GM19238 (cell line): ENCODE measurements at regions not wholly inside any gene's neighbourhood (a gene's known extent, or its start where the extent isn't known, plus 50 kb on each side); places are given as distances from the start of the nearest gene placed in this dataset.

ENCODE experiments used
- DNase-seq: peaks from one replicate; pipeline ENCODE4 v3.0.0; 2011; ENCODE audit warnings: low spot score; ENCODE audit not compliant: insufficient read length

DNA sequence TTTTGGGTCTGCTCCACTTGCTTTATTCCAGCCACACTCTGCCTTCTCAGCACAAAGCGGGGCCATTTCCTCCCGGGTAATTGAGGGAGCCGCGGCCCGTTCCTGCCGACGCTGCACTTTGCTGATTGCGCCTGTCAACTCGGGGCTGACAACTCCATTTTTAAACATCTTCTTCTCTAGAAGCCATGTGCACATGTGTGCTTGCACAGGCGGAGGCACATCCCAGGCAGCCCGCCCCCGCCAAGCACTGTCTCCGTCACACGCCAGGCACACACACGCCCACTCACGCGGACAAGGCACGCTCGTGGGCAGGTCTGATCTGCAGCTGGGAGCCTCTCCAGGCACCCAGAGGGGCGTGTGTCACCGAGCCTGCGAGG lies 63.2 kb downstream of the ENGASE start:
- no peak for DNase-seq

DNA sequence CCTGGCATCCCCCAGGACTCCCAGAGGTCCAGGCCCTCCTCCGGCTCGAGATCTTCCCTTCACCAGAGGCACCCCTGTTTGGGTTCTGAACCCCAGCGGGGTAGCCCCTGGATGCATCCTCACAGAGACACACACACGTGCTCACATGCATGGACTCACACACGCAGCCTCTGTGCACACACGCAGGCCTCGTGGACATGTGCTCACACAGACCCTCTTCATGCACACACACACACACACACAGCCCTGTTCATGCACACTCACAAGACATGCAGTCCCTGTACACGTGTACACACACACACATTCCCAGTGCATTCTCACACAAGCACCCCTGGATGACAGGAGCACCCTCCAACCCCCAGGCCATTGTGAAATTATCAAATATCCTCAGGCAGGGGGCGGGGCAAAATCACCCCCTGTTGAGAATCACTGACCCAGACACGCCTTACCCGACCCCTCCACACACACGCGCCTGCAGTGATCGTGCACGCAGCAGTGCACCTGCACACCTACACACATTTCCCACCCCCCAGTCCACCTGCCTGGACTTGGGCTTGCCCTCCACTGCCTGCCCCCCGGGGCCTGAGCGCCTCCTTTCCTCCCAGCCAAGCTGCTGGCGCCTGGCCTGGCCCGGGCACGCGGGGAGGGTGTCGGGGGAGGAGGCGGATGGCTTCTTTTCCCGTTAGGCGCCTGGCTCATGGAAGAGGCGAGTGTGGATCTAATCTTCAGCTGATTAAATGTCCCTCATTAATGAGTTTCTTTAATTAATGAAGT lies 62.6 kb downstream of the ENGASE start:
- DNase-seq, result no peak

DNA sequence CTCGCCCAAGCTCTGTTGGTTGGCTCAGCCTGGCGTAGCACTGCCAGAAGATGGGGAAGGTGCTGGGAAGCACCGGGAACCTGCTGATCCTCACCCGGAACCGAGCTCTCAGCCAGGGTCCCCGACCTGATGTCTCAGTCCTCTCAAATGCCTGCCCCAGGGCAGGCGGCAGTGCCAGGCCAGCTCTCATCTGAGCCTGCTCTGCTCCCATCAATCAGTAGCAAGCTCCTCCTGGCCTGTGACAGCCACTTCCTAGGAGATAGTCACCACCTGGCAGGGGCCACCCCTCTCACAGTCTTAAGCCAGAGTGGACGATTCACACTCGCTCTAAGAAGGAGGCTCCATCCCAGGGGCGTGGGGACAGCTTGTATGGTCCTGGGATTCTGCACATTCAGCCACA lies 62.0 kb downstream of the ENGASE start:
- DNase-seq, result no peak
